ENCODE measurements at regions not wholly inside any gene's neighbourhood (a gene's known extent, or its start where the extent isn't known, plus 50 kb on each side); places are given as distances from the start of the nearest gene placed in this dataset.

- TF ChIP-seq EZH2phosphoT487 (IDR thresholded peaks at IDR 0.05; ENCODE audit: low read length) (no peak), CTCF (IDR thresholded peaks at IDR 0.05; ENCODE audit: low read length) (no peak)
These were observed 548.6 kb downstream of the ARL4A start for GRCh38 chr7:13236026-13236425.
